CD4-positive, alpha-beta memory T cell (primary cell): ENCODE measurements at regions not wholly inside any gene's neighbourhood (a gene's known extent, or its start where the extent isn't known, plus 50 kb on each side); places are given as distances from the start of the nearest gene placed in this dataset.

Experiments
- CTCF ChIA-PET: fragments of 350-600 bp; sonication (Branson Sonifier 250); formaldehyde crosslinking; loops from one replicate; lab custom pipeline; 2021; ENCODE audit warnings: inconsistent platforms; ENCODE audit not compliant: partially characterized antibody; lab: Charles Lee
- POLR2A ChIA-PET: fragments of 350-600 bp; sonication (Branson Sonifier 250); formaldehyde crosslinking; loops from one replicate; lab custom pipeline; 2021; ENCODE audit not compliant: partially characterized antibody; lab: Charles Lee
- DNase-seq, 5 donors: peaks; one replicate each; pipeline versions ENCODE4 v3.0.0 to v3.0.0-alpha.2; 2020 to 2022; ENCODE audit warnings: mixed read lengths in 1 of 5
- H3K27ac ChIP-seq: one replicate; pipeline ENCODE4 v1.7.0; 2013; ENCODE audit warnings: low read depth, low read length
- H3K27me3 ChIP-seq: 2 replicates; pipeline ENCODE4 v1.7.0; 2013; ENCODE audit warnings: mild to moderate bottlenecking, low read length, moderate library complexity; ENCODE audit not compliant: insufficient read depth
- H3K36me3 ChIP-seq: 2 replicates; pipeline ENCODE4 v1.7.0; 2013; ENCODE audit warnings: mild to moderate bottlenecking, low read length, moderate library complexity; ENCODE audit not compliant: insufficient read depth
- H3K4me1 ChIP-seq: 2 replicates; pipeline ENCODE4 v1.7.0; 2013; ENCODE audit warnings: mild to moderate bottlenecking, low read length, moderate library complexity; ENCODE audit not compliant: insufficient read depth
- H3K4me3 ChIP-seq, 2 donors: one replicate each; pipeline ENCODE4 v1.7.0; 2013; ENCODE audit warnings: low read length in 2 of 2, mild to moderate bottlenecking in 1 of 2
- H3K9me3 ChIP-seq, 2 donors: one replicate each; pipeline ENCODE4 v1.7.0; 2013; ENCODE audit warnings: low read length in 2 of 2, control low read depth in 1 of 2; ENCODE audit not compliant: control insufficient read depth in 1 of 2
- H3K27ac Mint-ChIP-seq, 7 donors: one replicate each; pipeline ENCODE4 v1.8.0; 2020 to 2021; ENCODE audit warnings: mixed read lengths in 7 of 7, mild to moderate bottlenecking in 6 of 7, inconsistent platforms in 3 of 7, moderate library complexity in 3 of 7
- H3K27me3 Mint-ChIP-seq, 2 donors: one replicate each; pipeline ENCODE4 v1.8.0; 2020 to 2021; ENCODE audit warnings: mixed read lengths in 2 of 2
- H3K36me3 Mint-ChIP-seq, 2 donors: one replicate each; pipeline ENCODE4 v1.8.0; 2020 to 2021; ENCODE audit warnings: mixed read lengths in 2 of 2, inconsistent platforms in 1 of 2, mild to moderate bottlenecking in 1 of 2
- H3K4me1 Mint-ChIP-seq, 4 donors: one replicate each; pipeline ENCODE4 v1.8.0; 2020 to 2021; ENCODE audit warnings: mixed read lengths in 4 of 4, mild to moderate bottlenecking in 1 of 4
- H3K4me3 Mint-ChIP-seq, 8 donors: one replicate each; pipeline ENCODE4 v1.8.0; 2020 to 2021; ENCODE audit warnings: mixed read lengths in 8 of 8, mild to moderate bottlenecking in 7 of 8, moderate library complexity in 6 of 8, inconsistent platforms in 3 of 8
- H3K9me3 Mint-ChIP-seq, 8 donors: one replicate each; pipeline ENCODE4 v1.8.0; 2020 to 2021; ENCODE audit warnings: mixed read lengths in 8 of 8, mild to moderate bottlenecking in 5 of 8, inconsistent platforms in 3 of 8, moderate library complexity in 1 of 8
- intact Hi-C: fragments of 100-400 bp; cut with micrococcal nuclease; formaldehyde crosslinking; loops from one replicate; pipeline ENCODE4 v1.15.1; 2023

- intact Hi-C loops = no loop called here
- no peak overlapping the region for H3K4me3 ChIP-seq
- peaks cover 0 to 1% (median 0%) of the 10 kb centered on the region in 8 donors for H3K9me3 Mint-ChIP-seq
- H3K27ac ChIP-seq = no peak overlapping the region
- ChIA-PET CTCF (interaction anchor here (3.0 kb wide), 1 partner anchor 10 kb away, joined by 18 read pairs; no protein-coding TSS in a partner anchor), POLR2A (no interaction called here)
- H3K4me3 Mint-ChIP-seq = no peak overlapping the region
- H3K27me3 ChIP-seq = no peaks in the 10 kb centered on the region
- no peak overlapping the region for H3K27ac Mint-ChIP-seq
- H3K27me3 Mint-ChIP-seq = peaks cover 15 to 26% of the 10 kb centered on the region in 2 donors
- H3K36me3 Mint-ChIP-seq = no peaks in the 10 kb centered on the region
- DNase-seq = no peak
- H3K4me1 Mint-ChIP-seq = no peaks in the 10 kb centered on the region
- no peaks in the 10 kb centered on the region for H3K9me3 ChIP-seq
- H3K36me3 ChIP-seq = no peaks in the 10 kb centered on the region
- no peaks in the 10 kb centered on the region for H3K4me1 ChIP-seq
Observed at GRCh38 chr1:209364716-209365115, 218.8 kb upstream of the CAMK1G start.

GRCh38 chr1:209367061-209367772 is 216.3 kb upstream of the CAMK1G start:
- H3K9me3 ChIP-seq = no peaks in the 10 kb centered on the region
- Mint-ChIP-seq H3K36me3 (no peaks in the 10 kb centered on the region), H3K4me1 (no peaks in the 10 kb centered on the region), H3K27ac (no peak overlapping the region), H3K4me3 (no peak overlapping the region), H3K27me3 (peaks cover 6 to 18% of the 10 kb centered on the region in 2 donors), H3K9me3 (peaks cover 0 to 2% (median 0%) of the 10 kb centered on the region in 8 donors)
- H3K27ac ChIP-seq = no peak overlapping the region
- intact Hi-C loops = no loop called here
- DNase-seq = no peak
- H3K4me3 ChIP-seq = no peak overlapping the region
- no peaks in the 10 kb centered on the region for H3K4me1 ChIP-seq
- CTCF ChIA-PET = no interaction called here
- H3K36me3 ChIP-seq = no peaks in the 10 kb centered on the region
- no peaks in the 10 kb centered on the region for H3K27me3 ChIP-seq
- POLR2A ChIA-PET = no interaction called here

GRCh38 chr1:209368864-209369598 is 214.5 kb upstream of the CAMK1G start:
- Mint-ChIP-seq H3K4me1 (no peaks in the 10 kb centered on the region), H3K36me3 (no peaks in the 10 kb centered on the region), H3K9me3 (peaks cover 0 to 2% (median 0%) of the 10 kb centered on the region in 8 donors), H3K4me3 (no peak overlapping the region), H3K27ac (no peak overlapping the region), H3K27me3 (peaks cover 2 to 16% of the 10 kb centered on the region in 2 donors)
- Histone ChIP-seq H3K27ac (no peak overlapping the region), H3K4me1 (no peaks in the 10 kb centered on the region), H3K9me3 (no peaks in the 10 kb centered on the region), H3K36me3 (no peaks in the 10 kb centered on the region), H3K4me3 (no peak overlapping the region), H3K27me3 (no peaks in the 10 kb centered on the region)
- ChIA-PET CTCF (no interaction called here), POLR2A (no interaction called here)
- no peak for DNase-seq
- intact Hi-C loops = no loop called here

GRCh38 chr1:209370241-209370995 is 213.1 kb upstream of the CAMK1G start:
- POLR2A ChIA-PET = no interaction called here
- Histone ChIP-seq H3K27ac (no peak overlapping the region), H3K36me3 (no peaks in the 10 kb centered on the region), H3K4me3 (no peak overlapping the region), H3K4me1 (no peaks in the 10 kb centered on the region), H3K27me3 (no peaks in the 10 kb centered on the region), H3K9me3 (no peaks in the 10 kb centered on the region)
- no peaks in the 10 kb centered on the region for H3K36me3 Mint-ChIP-seq
- no peak overlapping the region for H3K27ac Mint-ChIP-seq
- H3K9me3 Mint-ChIP-seq = peaks cover 0 to 2% (median 0%) of the 10 kb centered on the region in 8 donors
- DNase-seq = no peak
- intact Hi-C loops = no loop called here
- CTCF ChIA-PET = no interaction called here
- peaks cover 2 to 11% of the 10 kb centered on the region in 2 donors for H3K27me3 Mint-ChIP-seq
- H3K4me1 Mint-ChIP-seq = no peaks in the 10 kb centered on the region
- no peak overlapping the region for H3K4me3 Mint-ChIP-seq

- ChIA-PET CTCF (no interaction called here), POLR2A (no interaction called here)
- intact Hi-C loops = no loop called here
- Mint-ChIP-seq H3K36me3 (no peaks in the 10 kb centered on the region), H3K27me3 (peaks cover 2 to 4% of the 10 kb centered on the region in 2 donors), H3K4me1 (no peaks in the 10 kb centered on the region), H3K4me3 (no peak overlapping the region), H3K9me3 (peaks cover 0 to 2% (median 0%) of the 10 kb centered on the region in 8 donors), H3K27ac (no peak overlapping the region)
- Histone ChIP-seq H3K27ac (no peak overlapping the region), H3K36me3 (no peaks in the 10 kb centered on the region), H3K27me3 (no peaks in the 10 kb centered on the region), H3K4me3 (no peak overlapping the region), H3K9me3 (no peaks in the 10 kb centered on the region), H3K4me1 (no peaks in the 10 kb centered on the region)
- DNase-seq = no peak
Observed at GRCh38 chr1:209375097-209375496, 208.4 kb upstream of the CAMK1G start.

- Mint-ChIP-seq H3K36me3 (no peaks in the 10 kb centered on the region), H3K27me3 (peaks cover 2 to 4% of the 10 kb centered on the region in 2 donors), H3K27ac (no peak overlapping the region), H3K9me3 (peaks cover 0 to 2% (median 0%) of the 10 kb centered on the region in 8 donors), H3K4me1 (no peaks in the 10 kb centered on the region), H3K4me3 (no peak overlapping the region)
- ChIA-PET POLR2A (no interaction called here), CTCF (no interaction called here)
- H3K4me1 ChIP-seq = no peaks in the 10 kb centered on the region
- H3K27me3 ChIP-seq = no peaks in the 10 kb centered on the region
- no peaks in the 10 kb centered on the region for H3K9me3 ChIP-seq
- H3K27ac ChIP-seq = no peak overlapping the region
- no peak for DNase-seq
- intact Hi-C loops = no loop called here
- no peak overlapping the region for H3K4me3 ChIP-seq
- H3K36me3 ChIP-seq = no peaks in the 10 kb centered on the region
Observed at GRCh38 chr1:209375671-209376365, 207.7 kb upstream of the CAMK1G start.

- Histone ChIP-seq H3K9me3 (no peaks in the 10 kb centered on the region), H3K36me3 (no peaks in the 10 kb centered on the region), H3K4me1 (no peaks in the 10 kb centered on the region), H3K4me3 (no peak overlapping the region), H3K27me3 (no peaks in the 10 kb centered on the region), H3K27ac (no peak overlapping the region)
- Mint-ChIP-seq H3K4me3 (no peak overlapping the region), H3K27ac (no peak overlapping the region), H3K36me3 (no peaks in the 10 kb centered on the region), H3K4me1 (no peaks in the 10 kb centered on the region), H3K27me3 (peaks cover 2 to 4% of the 10 kb centered on the region in 2 donors), H3K9me3 (no peaks in the 10 kb centered on the region)
- intact Hi-C loops = no loop called here
- ChIA-PET CTCF (no interaction called here), POLR2A (no interaction called here)
- DNase-seq = no peak
Observed at GRCh38 chr1:209376774-209377173, 206.7 kb upstream of the CAMK1G start.
